GM12873 (cell line): ENCODE measurements at regions not wholly inside any gene's neighbourhood (a gene's known extent, or its start where the extent isn't known, plus 50 kb on each side); places are given as distances from the start of the nearest gene placed in this dataset.

ENCODE experiments used
- TF ChIP-seq, protein P1 (sequence below): IDR thresholded peaks from 2 replicates; pipeline ENCODE4 v1.5.1; 2012; ENCODE audit warnings: low read depth, mild to moderate bottlenecking, moderate library complexity, low read length, control low read depth; ENCODE audit not compliant: insufficient read depth; ENCODE audit errors: missing control alignments

- TF ChIP-seq, protein P1, sequence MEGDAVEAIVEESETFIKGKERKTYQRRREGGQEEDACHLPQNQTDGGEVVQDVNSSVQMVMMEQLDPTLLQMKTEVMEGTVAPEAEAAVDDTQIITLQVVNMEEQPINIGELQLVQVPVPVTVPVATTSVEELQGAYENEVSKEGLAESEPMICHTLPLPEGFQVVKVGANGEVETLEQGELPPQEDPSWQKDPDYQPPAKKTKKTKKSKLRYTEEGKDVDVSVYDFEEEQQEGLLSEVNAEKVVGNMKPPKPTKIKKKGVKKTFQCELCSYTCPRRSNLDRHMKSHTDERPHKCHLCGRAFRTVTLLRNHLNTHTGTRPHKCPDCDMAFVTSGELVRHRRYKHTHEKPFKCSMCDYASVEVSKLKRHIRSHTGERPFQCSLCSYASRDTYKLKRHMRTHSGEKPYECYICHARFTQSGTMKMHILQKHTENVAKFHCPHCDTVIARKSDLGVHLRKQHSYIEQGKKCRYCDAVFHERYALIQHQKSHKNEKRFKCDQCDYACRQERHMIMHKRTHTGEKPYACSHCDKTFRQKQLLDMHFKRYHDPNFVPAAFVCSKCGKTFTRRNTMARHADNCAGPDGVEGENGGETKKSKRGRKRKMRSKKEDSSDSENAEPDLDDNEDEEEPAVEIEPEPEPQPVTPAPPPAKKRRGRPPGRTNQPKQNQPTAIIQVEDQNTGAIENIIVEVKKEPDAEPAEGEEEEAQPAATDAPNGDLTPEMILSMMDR, result no peak
Observed at GRCh38 chr10:55858730-55859129, 502.3 kb downstream of the ZWINT start.

- TF ChIP-seq, protein P1, result no peak
Observed at GRCh38 chr10:55852900-55853299, 508.2 kb downstream of the ZWINT start.

GRCh38 chr10:55837273-55837672 lies 523.8 kb downstream of the ZWINT start:
- TF ChIP-seq, protein P1, result no peak

- TF ChIP-seq, protein P1, result no peak
Observed at GRCh38 chr10:55822096-55822495, 539.0 kb downstream of the ZWINT start.

DNA sequence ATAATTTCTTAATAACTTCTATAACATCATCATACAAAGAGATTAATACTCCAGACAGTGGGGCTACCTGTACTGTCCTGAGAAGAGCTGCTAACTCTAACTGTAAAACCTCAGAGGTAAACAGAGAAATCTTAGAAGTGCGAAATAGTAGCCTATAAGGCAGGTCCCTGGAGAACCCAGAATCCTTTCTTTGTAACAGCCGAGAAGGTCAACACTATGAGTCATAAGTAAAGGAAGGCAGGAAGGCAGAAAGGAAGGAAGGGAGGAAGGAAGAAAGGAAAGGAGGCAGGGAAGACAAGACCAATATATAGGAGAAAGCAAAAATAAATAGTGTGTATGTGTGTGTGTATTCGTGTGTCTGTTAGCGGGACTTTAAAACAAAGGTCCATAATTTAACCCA lies 540.6 kb downstream of the ZWINT start:
- TF ChIP-seq, protein P1, result no peak

- TF ChIP-seq, protein P1, result no peak
Observed at GRCh38 chr10:55820071-55820470, 541.0 kb downstream of the ZWINT start.

DNA sequence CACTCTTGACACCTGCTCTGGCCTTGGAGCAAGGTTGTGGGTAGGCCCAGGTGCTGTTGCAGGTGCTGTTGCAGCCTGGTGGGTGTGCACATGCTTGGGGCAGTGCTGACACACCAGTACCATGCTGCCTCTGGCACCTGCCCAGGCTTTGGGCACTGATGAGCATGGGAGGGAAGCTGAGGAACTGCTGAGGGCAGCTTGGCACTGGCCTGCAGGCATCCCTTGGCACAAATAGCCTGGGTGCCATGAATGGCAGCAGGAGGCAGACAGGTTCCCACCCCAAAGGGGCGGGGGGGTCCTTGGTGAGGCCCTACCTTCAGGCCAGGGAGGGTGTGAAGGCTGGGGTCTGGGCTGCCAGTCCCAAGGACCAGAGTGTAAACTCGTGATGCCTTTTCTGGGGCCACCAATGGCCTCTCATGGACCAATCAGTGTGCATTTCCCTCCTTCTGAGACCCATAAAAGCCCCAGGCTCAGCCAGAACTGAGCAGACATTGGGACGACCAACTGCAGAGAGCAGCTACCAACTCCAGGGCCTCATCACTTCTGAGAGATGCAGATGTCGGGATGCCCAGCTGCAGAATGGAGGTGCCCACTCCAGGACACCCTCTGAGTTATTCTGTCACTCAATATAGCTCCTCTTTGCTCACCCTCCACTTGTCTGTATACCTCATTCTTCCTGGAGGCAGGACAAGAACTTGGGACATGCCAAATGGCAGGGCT lies 547.4 kb downstream of the ZWINT start:
- TF ChIP-seq, protein P1, result no peak

- TF ChIP-seq, protein P1, result no peak
Observed at GRCh38 chr10:55803055-55803454, 558.0 kb downstream of the ZWINT start.
